OCI-LY7 (cell line): ENCODE measurements at regions not wholly inside any gene's neighbourhood (a gene's known extent, or its start where the extent isn't known, plus 50 kb on each side); places are given as distances from the start of the nearest gene placed in this dataset.

ENCODE experiments used
- BruUV-seq: library from RNA; stranded (reverse); fragments of 400-500 nt; replicated peaks from 2 replicates; lab custom pipeline; 2021; lab: Mats Ljungman, UMichigan
- CTCF ChIA-PET: fragments of 300-600 bp; sonication (Branson Sonifier 250); formaldehyde crosslinking; loops from one replicate; lab custom pipeline; 2022; ENCODE audit warnings: antibody characterized with exemption; ENCODE audit not compliant: unreplicated experiment; lab: Charles Lee
- POLR2A ChIA-PET: fragments of 300-600 bp; sonication (Branson Sonifier 250); formaldehyde crosslinking; loops from one replicate; lab custom pipeline; 2022; ENCODE audit warnings: antibody characterized with exemption; lab: Charles Lee
- DNase-seq: peaks from one replicate; pipeline ENCODE4 v3.0.0-alpha.2; 2015; ENCODE audit warnings: low spot score
- H2AFZ ChIP-seq: fragments of 200-600 bp; sonication (generic), shearing (Covaris generic); 2 replicates; pipeline ENCODE4 v1.6.1; 2014; ENCODE audit warnings: mild to moderate bottlenecking, antibody characterized with exemption, low read length, moderate library complexity
- H3K27ac ChIP-seq: fragments of 200-600 bp; sonication (generic); 2 replicates; pipeline ENCODE4 v1.5.1; 2014; ENCODE audit warnings: mixed run types, low read depth, mild to moderate bottlenecking, moderate library complexity, low read length, inconsistent platforms; ENCODE audit not compliant: poor library complexity, severe bottlenecking
- H3K36me3 ChIP-seq: fragments of 200-600 bp; sonication (generic); 2 replicates; pipeline ENCODE4 v1.6.1; 2014; ENCODE audit warnings: mild to moderate bottlenecking, antibody characterized with exemption, low read length, moderate library complexity, mixed read lengths; ENCODE audit not compliant: insufficient read depth
- H3K4me1 ChIP-seq: fragments of 200-600 bp; sonication (generic); 2 replicates; pipeline ENCODE4 v1.5.1; 2014; ENCODE audit warnings: mild to moderate bottlenecking, low read length; ENCODE audit not compliant: insufficient read depth, poor library complexity, severe bottlenecking
- H3K4me2 ChIP-seq: fragments of 200-600 bp; sonication (generic); 2 replicates; pipeline ENCODE4 v1.6.1; 2014; ENCODE audit warnings: mild to moderate bottlenecking, low read length
- H3K4me3 ChIP-seq: fragments of 200-600 bp; sonication (generic); 2 replicates; pipeline ENCODE4 v1.5.1; 2014; ENCODE audit warnings: mild to moderate bottlenecking, low read depth, low read length; ENCODE audit not compliant: poor library complexity, severe bottlenecking
- H3K79me2 ChIP-seq: fragments of 200-600 bp; sonication (generic); 2 replicates; pipeline ENCODE4 v1.6.1; 2016; ENCODE audit warnings: low read depth, mild to moderate bottlenecking, low read length, moderate library complexity, mixed read lengths; ENCODE audit not compliant: insufficient read depth
- H3K9me2 ChIP-seq: fragments of 200-600 bp; sonication (generic); 2 replicates; pipeline ENCODE4 v1.6.1; 2016; ENCODE audit warnings: mild to moderate bottlenecking, low read length, mixed read lengths; ENCODE audit not compliant: insufficient read depth
- H3K9me3 ChIP-seq: fragments of 200-600 bp; sonication (generic); 2 replicates; pipeline ENCODE4 v1.6.1; 2014; ENCODE audit warnings: mild to moderate bottlenecking, mixed run types, low read length, mixed read lengths
- H4K20me1 ChIP-seq: fragments of 200-600 bp; sonication (generic); 2 replicates; pipeline ENCODE4 v1.6.1; 2014; ENCODE audit warnings: mild to moderate bottlenecking, antibody characterized with exemption, low read length, moderate library complexity, mixed read lengths; ENCODE audit not compliant: insufficient read depth
- CTCF ChIP-seq: fragments of 200-600 bp; sonication (generic); conservative IDR thresholded peaks from 2 replicates; pipeline ENCODE4 v1.5.1; 2014; ENCODE audit warnings: mild to moderate bottlenecking, antibody characterized with exemption, low read length, moderate library complexity, mixed read lengths
- EZH2phosphoT487 ChIP-seq: fragments of 200-600 bp; sonication (generic); IDR thresholded peaks from 2 replicates; pipeline ENCODE4 v1.6.1; 2018; ENCODE audit warnings: low read depth, borderline replicate concordance, mild to moderate bottlenecking, mixed run types, antibody characterized with exemption, low read length, moderate library complexity, mixed read lengths
- intact Hi-C: fragments of 100-400 bp; cut with micrococcal nuclease; formaldehyde crosslinking; loops from one replicate; pipeline ENCODE4 v1.10.0; 2022; ENCODE audit not compliant: unreplicated experiment

- Histone ChIP-seq H2AFZ (no peak overlapping the region), H3K9me3 (no peaks in the 10 kb centered on the region), H4K20me1 (no peaks in the 10 kb centered on the region), H3K9me2 (no peaks in the 10 kb centered on the region), H3K4me3 (no peak overlapping the region), H3K36me3 (no peaks in the 10 kb centered on the region), H3K4me1 (no peaks in the 10 kb centered on the region), H3K27ac (no peak overlapping the region), H3K79me2 (no peaks in the 10 kb centered on the region), H3K4me2 (no peak overlapping the region)
- ChIA-PET POLR2A (no interaction called here), CTCF (no interaction called here)
- TF ChIP-seq CTCF (no peak), EZH2phosphoT487 (no peak)
- no TSS peak for BruUV-seq
- no peak for DNase-seq
- intact Hi-C loops: no loop called here
Observed at GRCh38 chr4:106421441-106422296, 53.1 kb upstream of the GIMD1 start.

GRCh38 chr4:106418444-106418843 is 49.9 kb upstream of the GIMD1 start:
- H3K4me2 ChIP-seq: no peak overlapping the region
- H3K9me3 ChIP-seq: no peaks in the 10 kb centered on the region
- no peaks in the 10 kb centered on the region for H3K4me1 ChIP-seq
- no peak overlapping the region for H3K4me3 ChIP-seq
- TF ChIP-seq EZH2phosphoT487 (no peak), CTCF (no peak)
- no peak overlapping the region for H2AFZ ChIP-seq
- H3K36me3 ChIP-seq: no peaks in the 10 kb centered on the region
- no peaks in the 10 kb centered on the region for H3K9me2 ChIP-seq
- ChIA-PET POLR2A (no interaction called here), CTCF (no interaction called here)
- no peak overlapping the region for H3K27ac ChIP-seq
- H3K79me2 ChIP-seq: no peaks in the 10 kb centered on the region
- BruUV-seq: no TSS peak
- DNase-seq: no peak
- no peaks in the 10 kb centered on the region for H4K20me1 ChIP-seq
- intact Hi-C loops: no loop called here
